ENCODE measurements at regions not wholly inside any gene's neighbourhood (a gene's known extent, or its start where the extent isn't known, plus 50 kb on each side); places are given as distances from the start of the nearest gene placed in this dataset.

DNA sequence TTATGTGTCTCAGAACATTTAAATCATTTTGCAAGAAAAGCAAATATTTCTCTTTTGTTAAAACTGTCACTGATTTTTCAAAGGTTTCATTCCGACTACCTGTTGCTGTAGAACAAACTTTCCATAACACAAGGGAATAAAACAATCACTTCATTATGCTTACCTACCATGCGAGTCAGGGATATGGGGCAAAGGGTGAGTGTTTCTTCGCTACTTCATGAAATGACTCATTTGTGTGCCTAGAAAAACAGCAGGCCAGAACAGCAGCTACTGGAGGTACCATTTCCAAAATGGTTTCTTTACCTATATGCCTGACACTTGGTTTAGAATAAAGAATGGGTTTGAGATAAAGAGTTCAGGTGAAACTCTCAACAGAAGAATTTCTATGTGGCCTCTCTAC is 712.5 kb downstream of the PLOD2 start:
- TF ChIP-seq POLR2AphosphoS5 (IDR thresholded peaks at IDR 0.05) (no peak), POLR2A (IDR thresholded peaks at IDR 0.05) (no peak)
- TF ChIP-seq, protein P1, sequence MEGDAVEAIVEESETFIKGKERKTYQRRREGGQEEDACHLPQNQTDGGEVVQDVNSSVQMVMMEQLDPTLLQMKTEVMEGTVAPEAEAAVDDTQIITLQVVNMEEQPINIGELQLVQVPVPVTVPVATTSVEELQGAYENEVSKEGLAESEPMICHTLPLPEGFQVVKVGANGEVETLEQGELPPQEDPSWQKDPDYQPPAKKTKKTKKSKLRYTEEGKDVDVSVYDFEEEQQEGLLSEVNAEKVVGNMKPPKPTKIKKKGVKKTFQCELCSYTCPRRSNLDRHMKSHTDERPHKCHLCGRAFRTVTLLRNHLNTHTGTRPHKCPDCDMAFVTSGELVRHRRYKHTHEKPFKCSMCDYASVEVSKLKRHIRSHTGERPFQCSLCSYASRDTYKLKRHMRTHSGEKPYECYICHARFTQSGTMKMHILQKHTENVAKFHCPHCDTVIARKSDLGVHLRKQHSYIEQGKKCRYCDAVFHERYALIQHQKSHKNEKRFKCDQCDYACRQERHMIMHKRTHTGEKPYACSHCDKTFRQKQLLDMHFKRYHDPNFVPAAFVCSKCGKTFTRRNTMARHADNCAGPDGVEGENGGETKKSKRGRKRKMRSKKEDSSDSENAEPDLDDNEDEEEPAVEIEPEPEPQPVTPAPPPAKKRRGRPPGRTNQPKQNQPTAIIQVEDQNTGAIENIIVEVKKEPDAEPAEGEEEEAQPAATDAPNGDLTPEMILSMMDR (IDR thresholded peaks at IDR 0.05), result no peak
